Brain microvascular endothelial cell (primary cell): ENCODE measurements at regions not wholly inside any gene's neighbourhood (a gene's known extent, or its start where the extent isn't known, plus 50 kb on each side); places are given as distances from the start of the nearest gene placed in this dataset.
"Not testable (repeated sequence)": the region's sequence is repeated elsewhere in the genome, so short reads cannot be mapped to it uniquely, and the experiment has no call there.

Experiments used
- DNase-seq: peaks from one replicate; pipeline ENCODE4 v3.0.0-alpha.2; 2020
- H3K27ac ChIP-seq: fragments of 250-450 bp; sonication (Bioruptor Pico); 2 replicates; pipeline ENCODE4 v1.5.1; 2020; ENCODE audit warnings: mild to moderate bottlenecking, moderate library complexity
- H3K27me3 ChIP-seq: fragments of 250-450 bp; sonication (Bioruptor Pico); replicated peaks from 2 replicates; pipeline ENCODE4 v1.5.1; 2020; ENCODE audit warnings: mild to moderate bottlenecking
- H3K36me3 ChIP-seq: fragments of 250-450 bp; sonication (Bioruptor Pico); replicated peaks from 2 replicates; pipeline ENCODE4 v1.5.1; 2020; ENCODE audit warnings: mild to moderate bottlenecking
- H3K4me3 ChIP-seq: 2 replicates; pipeline ENCODE4 v1.5.1; 2011; ENCODE audit warnings: low read depth, mild to moderate bottlenecking, control low read depth, low read length, moderate library complexity
- in situ Hi-C: cut with HindIII; loops from 2 replicates; pipeline ENCODE4 v1.10.0; 2017; ENCODE audit warnings: low sequenced_read_pairs, low pct_ligation_motif_present
- TF ChIP-seq, protein P1 (sequence below): IDR thresholded peaks from 2 replicates; pipeline ENCODE4 v1.5.1; 2011; ENCODE audit warnings: low read depth, mild to moderate bottlenecking, moderate library complexity, low read length, control low read depth, inconsistent platforms; ENCODE audit errors: missing control alignments

DNA sequence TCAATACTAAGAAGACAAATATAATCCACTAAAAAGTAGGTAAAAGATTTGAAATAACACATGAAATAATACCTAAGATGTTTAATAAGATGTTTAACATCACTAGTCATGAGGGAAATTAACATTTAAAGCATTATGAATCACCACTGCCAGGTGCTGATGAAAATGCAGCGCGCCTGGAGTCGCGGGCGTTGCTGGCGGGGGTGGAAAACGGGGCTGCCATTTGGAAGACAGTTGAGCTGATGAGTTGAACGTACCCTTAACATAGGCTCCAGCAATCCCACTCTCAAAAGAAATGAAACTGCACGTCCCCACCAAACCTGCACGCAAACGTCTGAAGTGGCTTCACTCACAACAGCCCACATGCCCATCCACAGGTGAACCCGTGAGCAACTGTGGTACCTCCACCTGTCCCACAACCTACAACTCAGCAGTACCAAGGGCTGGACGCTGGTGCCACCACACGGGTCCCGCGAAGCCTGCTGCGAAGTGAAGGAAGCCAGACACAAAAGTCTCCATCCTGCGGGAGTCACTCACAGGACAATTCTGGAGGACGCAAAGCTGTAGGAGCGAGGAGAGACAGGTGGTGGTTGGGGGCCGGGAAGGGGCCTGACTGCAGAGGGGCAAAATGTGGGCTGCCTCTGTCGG lies 189.3 kb downstream of the NPIPB11 start:
- H3K27ac ChIP-seq, H3K4me3 ChIP-seq, H3K27me3 ChIP-seq, DNase-seq, in situ Hi-C loops: not testable (repeated sequence)
- peaks cover 13% of the 10 kb centered on the region for H3K36me3 ChIP-seq

DNA sequence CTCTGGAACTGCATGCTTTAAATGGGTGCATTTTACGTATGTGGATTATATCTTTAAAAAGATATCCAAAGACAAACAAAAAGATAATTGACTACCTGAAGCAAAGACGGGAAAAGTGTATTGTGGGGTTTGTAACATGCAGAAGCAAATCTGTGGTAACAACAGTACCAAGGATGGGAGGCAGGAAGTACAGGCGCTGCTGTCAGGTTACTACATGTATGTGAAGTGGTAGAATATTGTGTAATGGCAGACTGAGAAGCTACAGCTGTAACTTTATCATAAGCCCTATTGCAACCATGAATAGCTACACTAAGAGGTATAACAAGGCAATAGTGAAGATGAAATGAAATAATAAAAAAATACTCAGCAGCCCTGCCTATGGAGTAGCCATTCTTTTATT lies 192.7 kb downstream of the NPIPB11 start:
- H3K27ac ChIP-seq, in situ Hi-C loops, H3K4me3 ChIP-seq, H3K27me3 ChIP-seq, DNase-seq: not testable (repeated sequence)
- H3K36me3 ChIP-seq: peaks cover 12% of the 10 kb centered on the region

GRCh38 chr16:29213251-29213650 lies 193.3 kb downstream of the NPIPB11 start:
- H3K4me3 ChIP-seq, H3K36me3 ChIP-seq, H3K27ac ChIP-seq, in situ Hi-C loops, H3K27me3 ChIP-seq, DNase-seq: not testable (repeated sequence)

DNA sequence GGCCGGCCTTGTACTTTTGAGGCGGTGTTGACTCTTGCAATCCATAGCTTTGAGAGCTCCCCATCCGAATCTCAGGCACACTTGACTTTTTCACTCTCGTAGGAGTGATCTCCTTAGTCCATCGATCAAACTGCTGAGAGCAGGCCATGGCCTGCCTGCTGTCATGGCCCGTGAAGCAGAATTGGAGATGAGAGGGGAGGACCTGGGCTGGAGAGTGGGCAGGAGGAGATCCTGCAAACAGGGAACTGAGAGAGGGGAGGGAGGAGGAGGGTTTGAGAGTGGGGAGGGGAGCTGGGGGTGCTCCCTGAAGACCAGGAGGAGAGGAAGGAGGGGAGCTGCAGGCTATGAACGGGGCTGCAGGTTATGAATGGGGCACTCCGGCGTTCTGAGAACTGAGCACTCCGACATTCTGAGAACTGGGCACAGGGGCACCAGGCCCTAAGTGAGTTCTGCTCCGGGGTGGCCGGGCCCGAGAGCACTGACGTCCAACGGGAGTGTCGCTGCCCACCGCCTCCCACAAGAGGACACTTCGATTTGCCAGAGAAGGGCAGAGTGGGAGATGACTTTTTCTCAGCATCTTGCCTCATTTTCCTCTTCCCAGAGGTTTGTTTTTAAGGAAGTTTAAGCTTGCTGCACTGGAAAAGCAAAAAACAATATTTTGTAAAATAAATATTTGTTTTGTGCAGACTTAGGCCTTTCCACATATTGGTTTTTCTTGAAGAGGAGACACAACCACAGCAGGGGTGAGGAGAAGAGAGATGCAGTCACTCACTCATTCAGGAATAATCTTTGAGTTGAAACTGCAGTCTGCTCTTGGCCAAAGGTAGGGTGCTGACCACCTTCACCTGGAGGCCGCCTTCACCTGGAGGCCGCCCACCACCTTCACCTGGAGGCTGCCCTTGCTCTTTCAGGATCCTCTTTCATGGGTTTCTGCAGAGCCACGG lies 194.2 kb downstream of the NPIPB11 start:
- in situ Hi-C loops: not testable (repeated sequence)

GRCh38 chr16:29211456-29211855 lies 195.1 kb downstream of the NPIPB11 start:
- H3K27ac ChIP-seq, H3K4me3 ChIP-seq, H3K36me3 ChIP-seq, H3K27me3 ChIP-seq, in situ Hi-C loops, DNase-seq: not testable (repeated sequence)

More for the DNA sequence above, 194.2 kb downstream of the NPIPB11 start:
- not testable (repeated sequence) for DNase-seq, H3K27me3 ChIP-seq, H3K4me3 ChIP-seq, H3K27ac ChIP-seq, H3K36me3 ChIP-seq

DNA sequence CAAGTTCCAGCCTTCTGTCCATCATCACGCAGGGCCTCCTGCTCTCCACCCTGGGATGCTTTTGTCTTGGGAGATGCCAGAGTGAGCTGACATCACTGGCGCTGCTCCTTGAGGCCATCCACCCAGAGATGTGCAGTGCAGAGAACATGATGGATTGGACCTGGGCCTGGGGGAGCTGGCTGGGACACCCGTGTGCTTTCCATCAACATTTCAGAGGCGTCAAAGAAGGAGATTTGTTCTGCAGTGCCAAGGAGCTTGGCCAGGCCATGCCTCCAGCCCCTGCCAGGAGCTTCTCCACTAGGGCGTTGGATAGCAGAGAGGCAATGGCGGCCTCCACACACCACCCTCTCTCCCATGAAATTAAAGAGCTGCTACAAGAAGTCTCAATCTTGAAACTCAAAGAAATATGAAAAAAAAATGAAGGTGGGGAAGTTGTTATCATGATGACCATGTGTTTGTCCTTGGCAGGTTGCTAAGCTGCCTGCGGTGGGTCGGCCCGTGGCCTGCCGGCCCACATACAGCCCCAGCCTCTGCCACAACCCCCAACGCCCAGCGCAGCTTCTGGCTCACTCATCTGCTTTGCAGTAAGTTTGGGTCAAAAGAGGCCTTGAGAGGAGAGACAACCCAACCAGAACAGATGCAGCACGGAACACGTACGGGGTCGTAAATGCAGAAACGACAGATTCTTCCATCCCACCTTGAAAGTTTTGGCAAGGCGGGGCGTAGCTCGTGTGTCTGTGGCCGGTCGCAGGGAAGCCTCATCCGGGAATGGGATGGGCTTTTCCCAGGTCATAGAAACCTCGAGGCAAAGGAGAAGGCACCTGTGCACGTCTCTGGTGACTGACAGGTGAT lies 196.0 kb downstream of the NPIPB11 start:
- DNase-seq, in situ Hi-C loops, H3K4me3 ChIP-seq, H3K27me3 ChIP-seq, H3K36me3 ChIP-seq, H3K27ac ChIP-seq: not testable (repeated sequence)

DNA sequence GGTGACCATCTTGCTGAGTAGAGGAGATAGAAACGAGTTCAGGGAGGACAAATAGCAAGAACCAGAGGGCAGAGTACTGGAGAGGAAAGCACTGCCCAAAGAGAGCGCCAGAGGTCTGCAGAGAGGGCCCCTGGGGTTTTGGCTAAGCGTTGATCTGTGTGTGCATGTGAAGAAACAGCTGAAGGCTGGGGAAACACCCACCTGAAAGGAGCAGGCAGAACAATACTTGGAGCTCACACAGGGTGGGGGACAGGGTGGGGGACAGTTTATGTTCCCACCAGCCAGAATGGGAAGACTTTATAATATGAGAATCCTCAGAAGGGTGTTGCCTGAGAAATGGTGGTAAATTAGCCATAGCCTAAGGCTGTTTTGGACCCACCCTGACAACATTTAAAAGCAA lies 200.4 kb downstream of the NPIPB11 start:
- H3K4me3 ChIP-seq, in situ Hi-C loops, H3K36me3 ChIP-seq, H3K27ac ChIP-seq, DNase-seq, H3K27me3 ChIP-seq: not testable (repeated sequence)

- H3K27me3 ChIP-seq, DNase-seq, H3K4me3 ChIP-seq, in situ Hi-C loops, H3K36me3 ChIP-seq, H3K27ac ChIP-seq: not testable (repeated sequence)
Observed at GRCh38 chr16:29205151-29205550, 201.4 kb downstream of the NPIPB11 start.

- no peak overlapping the region for H3K4me3 ChIP-seq
- DNase-seq: no peak
- H3K27me3 ChIP-seq: no peaks in the 10 kb centered on the region
- no peaks in the 10 kb centered on the region for H3K36me3 ChIP-seq
- TF ChIP-seq, protein P1, sequence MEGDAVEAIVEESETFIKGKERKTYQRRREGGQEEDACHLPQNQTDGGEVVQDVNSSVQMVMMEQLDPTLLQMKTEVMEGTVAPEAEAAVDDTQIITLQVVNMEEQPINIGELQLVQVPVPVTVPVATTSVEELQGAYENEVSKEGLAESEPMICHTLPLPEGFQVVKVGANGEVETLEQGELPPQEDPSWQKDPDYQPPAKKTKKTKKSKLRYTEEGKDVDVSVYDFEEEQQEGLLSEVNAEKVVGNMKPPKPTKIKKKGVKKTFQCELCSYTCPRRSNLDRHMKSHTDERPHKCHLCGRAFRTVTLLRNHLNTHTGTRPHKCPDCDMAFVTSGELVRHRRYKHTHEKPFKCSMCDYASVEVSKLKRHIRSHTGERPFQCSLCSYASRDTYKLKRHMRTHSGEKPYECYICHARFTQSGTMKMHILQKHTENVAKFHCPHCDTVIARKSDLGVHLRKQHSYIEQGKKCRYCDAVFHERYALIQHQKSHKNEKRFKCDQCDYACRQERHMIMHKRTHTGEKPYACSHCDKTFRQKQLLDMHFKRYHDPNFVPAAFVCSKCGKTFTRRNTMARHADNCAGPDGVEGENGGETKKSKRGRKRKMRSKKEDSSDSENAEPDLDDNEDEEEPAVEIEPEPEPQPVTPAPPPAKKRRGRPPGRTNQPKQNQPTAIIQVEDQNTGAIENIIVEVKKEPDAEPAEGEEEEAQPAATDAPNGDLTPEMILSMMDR: no peak
- no peak overlapping the region for H3K27ac ChIP-seq
- in situ Hi-C loops: no loop called here
Observed at GRCh38 chr16:29204806-29205135, 201.7 kb downstream of the NPIPB11 start.

- not testable (repeated sequence) for H3K36me3 ChIP-seq
Observed at GRCh38 chr16:29203933-29204805, 202.3 kb downstream of the NPIPB11 start.

GRCh38 chr16:29203046-29203932 lies 203.2 kb downstream of the NPIPB11 start:
- H3K27ac ChIP-seq, in situ Hi-C loops, H3K27me3 ChIP-seq, H3K4me3 ChIP-seq, H3K36me3 ChIP-seq, DNase-seq: not testable (repeated sequence)

More at GRCh38 chr16:29203933-29204805, 202.3 kb downstream of the NPIPB11 start:
- DNase-seq, H3K27me3 ChIP-seq, H3K27ac ChIP-seq, in situ Hi-C loops, H3K4me3 ChIP-seq: not testable (repeated sequence)
